T1000 (cell line): ENCODE measurements at regions not wholly inside any gene's neighbourhood (a gene's known extent, or its start where the extent isn't known, plus 50 kb on each side); places are given as distances from the start of the nearest gene placed in this dataset.
A peak's percentile ranks its signal among the peaks of the same experiment; 100 is the strongest.

Experiments used
- DNase-seq: peaks from one replicate; lab custom pipeline; 2025; ENCODE audit warnings: mixed read lengths; lab: John Stamatoyannopoulos, UW

GRCh38 chr2:7594211-7594610 is 677.0 kb downstream of the RNF144A start:
- no peak for DNase-seq

- DNase-seq: no peak
Measured at GRCh38 chr2:7595206-7595605, 678.0 kb downstream of the RNF144A start.

- no peak for DNase-seq
Measured at GRCh38 chr2:7598402-7598801, 681.2 kb downstream of the RNF144A start.

- DNase-seq: no peak
Measured at GRCh38 chr2:7599462-7600258, 682.4 kb downstream of the RNF144A start.

- DNase-seq: no peak
Measured at GRCh38 chr2:7601990-7602389, 684.8 kb downstream of the RNF144A start.

- DNase-seq: no peak
Measured at GRCh38 chr2:7604456-7604855, 687.2 kb downstream of the RNF144A start.

- DNase-seq: no peak
Measured at GRCh38 chr2:7607441-7608173, 690.4 kb downstream of the RNF144A start.

- no peak for DNase-seq
Measured at GRCh38 chr2:7609556-7609955, 692.3 kb downstream of the RNF144A start.

GRCh38 chr2:7609974-7610373 is 692.8 kb downstream of the RNF144A start:
- no peak for DNase-seq

GRCh38 chr2:7611750-7612149 is 694.5 kb downstream of the RNF144A start:
- DNase-seq: no peak

GRCh38 chr2:7612969-7613368 is 695.8 kb downstream of the RNF144A start:
- no peak for DNase-seq

- no peak for DNase-seq
Measured at GRCh38 chr2:7613831-7614230, 696.6 kb downstream of the RNF144A start.

GRCh38 chr2:7618031-7618430 is 700.8 kb downstream of the RNF144A start:
- no peak for DNase-seq

- DNase-seq: peak; percentile 9
Measured at GRCh38 chr2:7619203-7619970, 702.2 kb downstream of the RNF144A start.

- DNase-seq: no peak
Measured at GRCh38 chr2:7620255-7620654, 703.0 kb downstream of the RNF144A start.

GRCh38 chr2:7621018-7621814 is 704.0 kb downstream of the RNF144A start:
- no peak for DNase-seq

GRCh38 chr2:7625392-7626138 is 708.4 kb downstream of the RNF144A start:
- no peak for DNase-seq

GRCh38 chr2:7626139-7626537 is 708.9 kb downstream of the RNF144A start:
- DNase-seq: no peak

- no peak for DNase-seq
Measured at GRCh38 chr2:7627583-7627982, 710.4 kb downstream of the RNF144A start.

- DNase-seq: no peak
Measured at GRCh38 chr2:7632420-7632819, 715.2 kb downstream of the RNF144A start.

- DNase-seq: no peak
Measured at GRCh38 chr2:7633566-7634153, 716.4 kb downstream of the RNF144A start.
